ENCODE measurements at regions not wholly inside any gene's neighbourhood (a gene's known extent, or its start where the extent isn't known, plus 50 kb on each side); places are given as distances from the start of the nearest gene placed in this dataset.

GRCh38 chr1:30188999-30189398 is 534.4 kb downstream of the MATN1 start:
- TF ChIP-seq CTCF (IDR thresholded peaks at IDR 0.05; ENCODE audit: low read depth, low read length, poor library complexity, severe bottlenecking) (no peak), EZH2phosphoT487 (IDR thresholded peaks at IDR 0.05; ENCODE audit: borderline replicate concordance, low read length) (no peak)
